HAP-1 (cell line): ENCODE measurements at regions not wholly inside any gene's neighbourhood (a gene's known extent, or its start where the extent isn't known, plus 50 kb on each side); places are given as distances from the start of the nearest gene placed in this dataset.

ENCODE experiments used
- DNase-seq, 2 experiments: peaks; one replicate each; pipeline ENCODE4 v3.0.0-alpha.2; 2016 to 2020; ENCODE audit warnings: low spot score in 2 of 2
- H3K27me3 ChIP-seq: fragments of 250-450 bp; sonication (Bioruptor Pico); 2 replicates; pipeline ENCODE4 v1.5.1; 2020; ENCODE audit warnings: low read depth, mild to moderate bottlenecking, moderate library complexity
- H3K36me3 ChIP-seq: fragments of 250-450 bp; sonication (Bioruptor Pico); replicated peaks from 2 replicates; pipeline ENCODE4 v1.5.1; 2020; ENCODE audit warnings: mild to moderate bottlenecking
- H3K4me1 ChIP-seq: fragments of 250-450 bp; sonication (Bioruptor Pico); 2 replicates; pipeline ENCODE4 v1.5.1; 2020; ENCODE audit warnings: mild to moderate bottlenecking
- H3K4me3 ChIP-seq: fragments of 250-450 bp; sonication (Bioruptor Pico); 2 replicates; pipeline ENCODE4 v1.5.1; 2020; ENCODE audit warnings: mild to moderate bottlenecking, moderate library complexity
- H3K9me3 ChIP-seq: fragments of 250-450 bp; sonication (Bioruptor Pico); 2 replicates; pipeline ENCODE4 v1.5.1; 2020; ENCODE audit warnings: mild to moderate bottlenecking, moderate library complexity
- in situ Hi-C: fragments of 300-500 bp; cut with MboI; formaldehyde crosslinking; loops from 3 replicates; pipeline ENCODE4 v1.14.3; 2020; ENCODE audit warnings: low sequenced_read_pairs, inconsistent platforms, mixed read lengths

GRCh38 chr2:120887320-120887697, 151.6 kb downstream of the GLI2 start:
- H3K27me3 ChIP-seq: no peaks in the 10 kb centered on the region
- in situ Hi-C loops: no loop called here

GRCh38 chr2:120887741-120888231, 152.1 kb downstream of the GLI2 start:
- no peaks in the 10 kb centered on the region for H3K27me3 ChIP-seq
- DNase-seq: no peak
- no peaks in the 10 kb centered on the region for H3K36me3 ChIP-seq
- H3K9me3 ChIP-seq: no peaks in the 10 kb centered on the region
- no peak overlapping the region for H3K4me3 ChIP-seq
- in situ Hi-C loops: no loop called here
- peaks cover 6% of the 10 kb centered on the region; the same call in 1 of the 2 replicates for H3K4me1 ChIP-seq

More at GRCh38 chr2:120887320-120887697, 151.6 kb downstream of the GLI2 start:
- peaks cover 3% of the 10 kb centered on the region; the same call in 1 of the 2 replicates for H3K4me1 ChIP-seq
- H3K4me3 ChIP-seq: no peak overlapping the region
- H3K9me3 ChIP-seq: no peaks in the 10 kb centered on the region
- H3K36me3 ChIP-seq: no peaks in the 10 kb centered on the region
- DNase-seq: no peak

GRCh38 chr2:120888851-120889250, 153.2 kb downstream of the GLI2 start:
- in situ Hi-C loops: no loop called here
- H3K27me3 ChIP-seq: no peaks in the 10 kb centered on the region
- H3K4me3 ChIP-seq: no peak overlapping the region
- H3K9me3 ChIP-seq: no peaks in the 10 kb centered on the region
- peaks cover 14% of the 10 kb centered on the region for H3K4me1 ChIP-seq
- no peak for DNase-seq
- no peaks in the 10 kb centered on the region for H3K36me3 ChIP-seq

- Histone ChIP-seq H3K36me3 (no peaks in the 10 kb centered on the region), H3K4me1 (peaks cover 19% of the 10 kb centered on the region), H3K9me3 (no peaks in the 10 kb centered on the region), H3K27me3 (no peaks in the 10 kb centered on the region), H3K4me3 (no peak overlapping the region)
- no peak for DNase-seq
- in situ Hi-C loops: no loop called here
Observed at GRCh38 chr2:120889936-120890335, 154.3 kb downstream of the GLI2 start.

GRCh38 chr2:120890566-120891360, 155.1 kb downstream of the GLI2 start:
- H3K27me3 ChIP-seq: no peaks in the 10 kb centered on the region
- H3K4me3 ChIP-seq: no peak overlapping the region
- DNase-seq: no peak
- in situ Hi-C loops: no loop called here
- H3K4me1 ChIP-seq: peaks cover 19% of the 10 kb centered on the region
- H3K9me3 ChIP-seq: no peaks in the 10 kb centered on the region
- no peaks in the 10 kb centered on the region for H3K36me3 ChIP-seq

GRCh38 chr2:120892271-120892966, 156.8 kb downstream of the GLI2 start:
- no peak for DNase-seq
- H3K9me3 ChIP-seq: no peaks in the 10 kb centered on the region
- no peaks in the 10 kb centered on the region for H3K27me3 ChIP-seq
- peaks cover 19% of the 10 kb centered on the region for H3K4me1 ChIP-seq
- in situ Hi-C loops: no loop called here
- no peak overlapping the region for H3K4me3 ChIP-seq
- H3K36me3 ChIP-seq: no peaks in the 10 kb centered on the region

GRCh38 chr2:120892967-120893667, 157.4 kb downstream of the GLI2 start:
- H3K4me3 ChIP-seq: no peak overlapping the region
- no peaks in the 10 kb centered on the region for H3K27me3 ChIP-seq

GRCh38 chr2:120893811-120894584, 158.3 kb downstream of the GLI2 start:
- no peaks in the 10 kb centered on the region for H3K36me3 ChIP-seq
- peak; percentile 77 to 83 for DNase-seq
- H3K4me1 ChIP-seq: peaks cover 19% of the 10 kb centered on the region
- no peaks in the 10 kb centered on the region for H3K9me3 ChIP-seq
- H3K4me3 ChIP-seq: no peak overlapping the region
- in situ Hi-C loops: no loop called here
- no peaks in the 10 kb centered on the region for H3K27me3 ChIP-seq

More at GRCh38 chr2:120892967-120893667, 157.4 kb downstream of the GLI2 start:
- Histone ChIP-seq H3K36me3 (no peaks in the 10 kb centered on the region), H3K9me3 (no peaks in the 10 kb centered on the region), H3K4me1 (peaks cover 19% of the 10 kb centered on the region)
- no peak for DNase-seq
- in situ Hi-C loops: no loop called here

- no peaks in the 10 kb centered on the region for H3K27me3 ChIP-seq
- in situ Hi-C loops: no loop called here
- H3K4me3 ChIP-seq: no peak overlapping the region
- H3K9me3 ChIP-seq: no peaks in the 10 kb centered on the region
- DNase-seq: no peak
- H3K36me3 ChIP-seq: no peaks in the 10 kb centered on the region
- H3K4me1 ChIP-seq: peaks cover 17% of the 10 kb centered on the region
Observed at GRCh38 chr2:120894966-120895365, 159.3 kb downstream of the GLI2 start.

- in situ Hi-C loops: no loop called here
Observed at GRCh38 chr2:120896126-120896525, 160.5 kb downstream of the GLI2 start.

GRCh38 chr2:120896901-120897300, 161.2 kb downstream of the GLI2 start:
- no peaks in the 10 kb centered on the region for H3K36me3 ChIP-seq
- H3K4me3 ChIP-seq: no peak overlapping the region
- in situ Hi-C loops: no loop called here
- H3K9me3 ChIP-seq: no peaks in the 10 kb centered on the region
- H3K27me3 ChIP-seq: no peaks in the 10 kb centered on the region
- no peak for DNase-seq
- peaks cover 20% of the 10 kb centered on the region for H3K4me1 ChIP-seq

More at GRCh38 chr2:120896126-120896525, 160.5 kb downstream of the GLI2 start:
- no peak overlapping the region for H3K4me3 ChIP-seq
- no peak for DNase-seq
- H3K4me1 ChIP-seq: peaks cover 20% of the 10 kb centered on the region
- no peaks in the 10 kb centered on the region for H3K27me3 ChIP-seq
- H3K36me3 ChIP-seq: no peaks in the 10 kb centered on the region
- no peaks in the 10 kb centered on the region for H3K9me3 ChIP-seq

GRCh38 chr2:120897399-120897798, 161.7 kb downstream of the GLI2 start:
- Histone ChIP-seq H3K9me3 (no peaks in the 10 kb centered on the region), H3K27me3 (no peaks in the 10 kb centered on the region), H3K36me3 (no peaks in the 10 kb centered on the region), H3K4me3 (no peak overlapping the region), H3K4me1 (peaks cover 20% of the 10 kb centered on the region)
- DNase-seq: no peak
- in situ Hi-C loops: no loop called here

- no peaks in the 10 kb centered on the region for H3K9me3 ChIP-seq
- in situ Hi-C loops: no loop called here
- DNase-seq: no peak
- H3K27me3 ChIP-seq: no peaks in the 10 kb centered on the region
- H3K4me3 ChIP-seq: no peak overlapping the region
- H3K36me3 ChIP-seq: no peaks in the 10 kb centered on the region
- peaks cover 12% of the 10 kb centered on the region for H3K4me1 ChIP-seq
Observed at GRCh38 chr2:120898496-120898895, 162.8 kb downstream of the GLI2 start.
